ENCODE measurements at regions not wholly inside any gene's neighbourhood (a gene's known extent, or its start where the extent isn't known, plus 50 kb on each side); places are given as distances from the start of the nearest gene placed in this dataset.
"Not testable (repeated sequence)": the region's sequence is repeated elsewhere in the genome, so short reads cannot be mapped to it uniquely, and the experiment has no call there.

GRCh38 chr5:68067291-68067690, 148.3 kb upstream of the PIK3R1 start:
- Histone ChIP-seq H3K27ac (no peak overlapping the region), H3K4me1 (no peaks in the 10 kb centered on the region), H3K9me3 (no peaks in the 10 kb centered on the region), H3K36me3 (no peaks in the 10 kb centered on the region), H3K27me3 (no peaks in the 10 kb centered on the region), H3K4me3 (no peak overlapping the region)
- in situ Hi-C loops (cut with MboI; ENCODE audit: low pct_ligation_motif_present in 1 of 4, low pct_unique_long_range_greater_than_20kb in 1 of 4, low sequenced_read_pairs in 3 of 4) (no loop called here), intact Hi-C loops (cut with DNase I; ENCODE audit: low total_unique reads) (no loop called here)
- no peak for TF ChIP-seq POLR2A (IDR thresholded peaks at IDR 0.05)
- no peak for TF ChIP-seq POLR2AphosphoS5 (IDR thresholded peaks at IDR 0.05)
- TF ChIP-seq CTCF (IDR thresholded peaks at IDR 0.05), result no peak
- no peak for TF ChIP-seq EP300 (IDR thresholded peaks at IDR 0.05; ENCODE audit: low read depth)
- WGBS, 2 donors (ENCODE audit: low coverage in 1 of 2), result 49 to 60% methylated on average over 1 of the region's 1 CpG
- DNase-seq, result no peak

GRCh38 chr5:68066277-68066955, 149.1 kb upstream of the PIK3R1 start:
- Histone ChIP-seq H3K9me3 (peaks cover 2 to 3% of the 10 kb centered on the region in 2 donors), H3K27me3 (no peaks in the 10 kb centered on the region), H3K4me1 (no peaks in the 10 kb centered on the region), H3K36me3 (no peaks in the 10 kb centered on the region), H3K4me3 (no peak overlapping the region), H3K27ac (no peak overlapping the region)
- TF ChIP-seq CTCF (IDR thresholded peaks at IDR 0.05) (no peak), POLR2AphosphoS5 (IDR thresholded peaks at IDR 0.05) (no peak), POLR2A (IDR thresholded peaks at IDR 0.05) (no peak), EP300 (IDR thresholded peaks at IDR 0.05; ENCODE audit: low read depth) (no peak)
- in situ Hi-C loops (cut with MboI; ENCODE audit: low pct_ligation_motif_present in 1 of 4, low pct_unique_long_range_greater_than_20kb in 1 of 4, low sequenced_read_pairs in 3 of 4) (no loop called here), intact Hi-C loops (cut with DNase I; ENCODE audit: low total_unique reads) (no loop called here)
- no peak for DNase-seq
- WGBS, 2 donors (ENCODE audit: low coverage in 1 of 2), result 83 to 87% methylated on average over 3 of the region's 3 CpGs

- WGBS, 2 donors (ENCODE audit: low coverage in 1 of 2), result 95 to 97% methylated on average over 3 of the region's 3 CpGs
- intact Hi-C loops (cut with DNase I; ENCODE audit: low total_unique reads); H3K27ac ChIP-seq; in situ Hi-C loops (cut with MboI; ENCODE audit: low pct_ligation_motif_present in 1 of 4, low pct_unique_long_range_greater_than_20kb in 1 of 4, low sequenced_read_pairs in 3 of 4); H3K36me3 ChIP-seq; H3K9me3 ChIP-seq; H3K4me3 ChIP-seq; H3K27me3 ChIP-seq; H3K4me1 ChIP-seq; DNase-seq: not testable (repeated sequence)
These were observed 150.2 kb upstream of the PIK3R1 start for GRCh38 chr5:68065321-68065720.

- Histone ChIP-seq H3K4me3 (no peak overlapping the region), H3K4me1 (peaks cover 0 to 3% (median 0%) of the 10 kb centered on the region in 4 donors), H3K36me3 (no peaks in the 10 kb centered on the region), H3K27me3 (no peaks in the 10 kb centered on the region), H3K27ac (no peak overlapping the region), H3K9me3 (peaks cover 4 to 6% of the 10 kb centered on the region in 2 donors)
- no peak for DNase-seq
- 89 to 96% methylated on average over 1 of the region's 1 CpG for WGBS, 2 donors (ENCODE audit: low coverage in 1 of 2)
- intact Hi-C loops (cut with DNase I; ENCODE audit: low total_unique reads), result no loop called here
- in situ Hi-C loops (cut with MboI; ENCODE audit: low pct_ligation_motif_present in 1 of 4, low pct_unique_long_range_greater_than_20kb in 1 of 4, low sequenced_read_pairs in 3 of 4), result no loop called here
- TF ChIP-seq POLR2AphosphoS5 (IDR thresholded peaks at IDR 0.05), result no peak
- TF ChIP-seq CTCF (IDR thresholded peaks at IDR 0.05), result no peak
- TF ChIP-seq POLR2A (IDR thresholded peaks at IDR 0.05), result no peak
These were observed 155.2 kb upstream of the PIK3R1 start for GRCh38 chr5:68060382-68060781.

GRCh38 chr5:68057191-68057590, 158.4 kb upstream of the PIK3R1 start:
- Histone ChIP-seq H3K36me3 (no peaks in the 10 kb centered on the region), H3K27me3 (no peaks in the 10 kb centered on the region), H3K4me1 (peaks cover 0 to 14% (median 8%) of the 10 kb centered on the region in 4 donors), H3K4me3 (no peak overlapping the region), H3K27ac (no peak overlapping the region), H3K9me3 (peaks cover 4 to 6% of the 10 kb centered on the region in 2 donors)
- WGBS, 2 donors (ENCODE audit: low coverage in 1 of 2), result 69 to 75% methylated on average over 4 of the region's 4 CpGs
- intact Hi-C loops (cut with DNase I; ENCODE audit: low total_unique reads), result no loop called here
- DNase-seq, result no peak
- in situ Hi-C loops (cut with MboI; ENCODE audit: low pct_ligation_motif_present in 1 of 4, low pct_unique_long_range_greater_than_20kb in 1 of 4, low sequenced_read_pairs in 3 of 4), result no loop called here
- TF ChIP-seq CTCF (IDR thresholded peaks at IDR 0.05) (no peak), EP300 (IDR thresholded peaks at IDR 0.05; ENCODE audit: low read depth) (no peak), POLR2AphosphoS5 (IDR thresholded peaks at IDR 0.05) (no peak), POLR2A (IDR thresholded peaks at IDR 0.05) (no peak)
